PFSK-1 (cell line): ENCODE measurements at regions not wholly inside any gene's neighbourhood (a gene's known extent, or its start where the extent isn't known, plus 50 kb on each side); places are given as distances from the start of the nearest gene placed in this dataset.

Experiments used
- FOXP2 ChIP-seq: optimal IDR thresholded peaks from 2 replicates; pipeline ENCODE3; 2011; ENCODE audit warnings: borderline replicate concordance, control low read depth, inconsistent platforms; ENCODE audit not compliant: insufficient read depth; ENCODE audit errors: extremely low read length, extremely low read depth
- POLR2AphosphoS5 ChIP-seq: IDR thresholded peaks from 2 replicates; pipeline ENCODE4 v1.6.1; 2012; ENCODE audit warnings: low read depth, mild to moderate bottlenecking, control low read depth, low read length, moderate library complexity
- REST ChIP-seq, 2 experiments: IDR thresholded peaks; 2 replicates each; pipeline versions ENCODE4 v1.6.1 to v1.8.0; 2011 to 2012; ENCODE audit warnings: low read depth in 2 of 2, low read length in 2 of 2, control low read depth in 1 of 2, inconsistent platforms in 1 of 2, mild to moderate bottlenecking in 1 of 2, moderate library complexity in 1 of 2; ENCODE audit not compliant: insufficient read depth in 1 of 2
- SIN3A ChIP-seq: IDR thresholded peaks from 2 replicates; pipeline ENCODE4 v1.6.1; 2012; ENCODE audit warnings: mild to moderate bottlenecking, low read length, moderate library complexity, borderline replicate concordance; ENCODE audit not compliant: insufficient read depth
- TAF1 ChIP-seq: IDR thresholded peaks from 2 replicates; pipeline ENCODE4 v1.6.1; 2012; ENCODE audit warnings: low read length, control low read depth, borderline replicate concordance; ENCODE audit not compliant: insufficient read depth

- no peak for TF ChIP-seq TAF1
- TF ChIP-seq FOXP2 = no peak
- no peak for TF ChIP-seq SIN3A
- no peak for TF ChIP-seq POLR2AphosphoS5
- TF ChIP-seq REST (IDR thresholded peaks at IDR 0.05; ENCODE audit: insufficient read depth in 1 of 2, low read depth in 2 of 2, low read length in 2 of 2) = no peak
Observed at GRCh38 chr1:55825461-55825860, 610.3 kb upstream of the USP24 start.

GRCh38 chr1:55824251-55824640 is 609.1 kb upstream of the USP24 start:
- TF ChIP-seq POLR2AphosphoS5 (no peak), SIN3A (no peak), TAF1 (no peak), FOXP2 (no peak), REST (IDR thresholded peaks at IDR 0.05; ENCODE audit: insufficient read depth in 1 of 2, low read depth in 2 of 2, low read length in 2 of 2) (no peak)

GRCh38 chr1:55823541-55824250 is 608.5 kb upstream of the USP24 start:
- TF ChIP-seq POLR2AphosphoS5 (no peak), TAF1 (no peak), SIN3A (no peak), FOXP2 (no peak), REST (IDR thresholded peaks at IDR 0.05; ENCODE audit: insufficient read depth in 1 of 2, low read depth in 2 of 2, low read length in 2 of 2) (no peak)

GRCh38 chr1:55822891-55823290 is 607.7 kb upstream of the USP24 start:
- no peak for TF ChIP-seq SIN3A
- no peak for TF ChIP-seq FOXP2
- TF ChIP-seq REST (IDR thresholded peaks at IDR 0.05; ENCODE audit: insufficient read depth in 1 of 2, low read depth in 2 of 2, low read length in 2 of 2) = no peak
- no peak for TF ChIP-seq POLR2AphosphoS5
- TF ChIP-seq TAF1 = no peak
